Small intestine (tissue), 7 donors: ENCODE measurements at regions not wholly inside any gene's neighbourhood (a gene's known extent, or its start where the extent isn't known, plus 50 kb on each side); places are given as distances from the start of the nearest gene placed in this dataset.
"Not testable (repeated sequence)": the region's sequence is repeated elsewhere in the genome, so short reads cannot be mapped to it uniquely, and the experiment has no call there.

Experiments used
- DNase-seq, 2 donors: peaks; one replicate each; pipeline versions ENCODE4 v3.0.0 to v3.0.0-alpha.2; 2013
- FAIRE-seq: peaks from 2 replicates; lab custom pipeline; 2012; peaks lifted over from hg19 to GRCh38; lab: Jason Lieb, UNC
- H3K27ac ChIP-seq, 3 donors: one replicate each; pipeline ENCODE4 v1.5.1; 2013; ENCODE audit warnings: low read length in 2 of 3, mild to moderate bottlenecking in 2 of 3, control low read depth in 1 of 3, inconsistent platforms in 1 of 3, low read depth in 1 of 3, moderate library complexity in 1 of 3
- H3K27me3 ChIP-seq, 3 donors: one replicate each; pipeline ENCODE4 v1.6.1; 2013; ENCODE audit warnings: low read length in 3 of 3, inconsistent platforms in 1 of 3; ENCODE audit not compliant: control insufficient read depth in 3 of 3, insufficient read depth in 3 of 3
- H3K36me3 ChIP-seq, 3 donors: one replicate each; pipeline ENCODE4 v1.6.1; 2013; ENCODE audit warnings: low read length in 3 of 3, inconsistent platforms in 1 of 3, low read depth in 1 of 3, mild to moderate bottlenecking in 1 of 3, moderate library complexity in 1 of 3; ENCODE audit not compliant: control insufficient read depth in 3 of 3, insufficient read depth in 2 of 3
- H3K4me1 ChIP-seq, 3 donors: one replicate each; pipeline ENCODE4 v1.6.1; 2013; ENCODE audit warnings: low read length in 2 of 3, inconsistent platforms in 1 of 3, low read depth in 1 of 3, mild to moderate bottlenecking in 1 of 3, moderate library complexity in 1 of 3; ENCODE audit not compliant: control insufficient read depth in 3 of 3, insufficient read depth in 2 of 3
- H3K4me3 ChIP-seq, 3 donors: one replicate each; pipeline ENCODE4 v1.5.1; 2013; ENCODE audit warnings: low read length in 3 of 3, control low read depth in 1 of 3, inconsistent platforms in 1 of 3, low read depth in 1 of 3, mild to moderate bottlenecking in 1 of 3, moderate library complexity in 1 of 3
- H3K9me3 ChIP-seq, 2 donors: one replicate each; pipeline ENCODE4 v1.6.1; 2013; ENCODE audit warnings: low read depth in 1 of 2, low read length in 1 of 2; ENCODE audit not compliant: control insufficient read depth in 2 of 2, insufficient read depth in 1 of 2
- WGBS, 3 donors: extraction: QIAGEN DNeasy Blood & Tissue Kit; methylation state at CpG; one replicate each; pipeline ENCODE4 v1.1.7; 2013; 5-methylcytosine and 5-hydroxymethylcytosine counted together
- donor health status: healthy with polysubstance abuse.
- donor health status: control.
- donor health status: control.
- donor health status: Bipolar disorder and iron deficiency.
- donor health status: healthy.

GRCh38 chr21:9838738-9839642 is 682.4 kb upstream of the TPTE start:
- Histone ChIP-seq H3K27me3 (no peaks in the 10 kb centered on the region), H3K27ac (no peak overlapping the region), H3K36me3 (no peaks in the 10 kb centered on the region), H3K9me3 (peaks cover 5 to 8% of the 10 kb centered on the region in 2 donors), H3K4me1 (no peaks in the 10 kb centered on the region), H3K4me3 (no peak overlapping the region)
- FAIRE-seq (no peak), DNase-seq (no peak)
- WGBS, 3 donors = 73 to 84% (median 81%) methylated on average over 47 of the region's 47 CpGs

GRCh38 chr21:9844106-9844505 is 677.3 kb upstream of the TPTE start:
- H3K36me3 ChIP-seq, H3K4me1 ChIP-seq, H3K27me3 ChIP-seq, H3K4me3 ChIP-seq, H3K27ac ChIP-seq, FAIRE-seq, H3K9me3 ChIP-seq, DNase-seq: not testable (repeated sequence)
- 72 to 91% (median 80%) methylated on average over 1 of the region's 1 CpG for WGBS, 3 donors

DNA sequence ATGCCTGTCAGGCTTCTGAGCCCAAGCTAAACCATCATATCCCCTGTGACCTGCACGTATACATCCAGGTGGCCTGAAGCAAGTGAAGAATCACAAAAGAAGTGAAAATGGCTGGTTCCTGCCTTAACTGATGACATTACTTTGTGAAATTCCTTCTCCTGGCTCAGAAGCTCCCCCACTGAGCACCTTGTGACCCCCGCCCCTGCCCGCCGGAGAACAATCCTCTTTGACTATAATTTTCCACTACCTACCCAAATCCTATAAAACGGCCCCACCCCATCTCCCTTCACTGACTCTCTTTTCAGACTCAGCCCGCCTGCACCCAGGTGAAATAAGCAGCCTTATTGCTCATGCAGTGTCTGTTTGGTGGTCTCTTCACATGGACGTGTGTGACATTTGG is 673.9 kb upstream of the TPTE start:
- WGBS, 3 donors = 65 to 73% (median 73%) methylated on average over 6 to 7 of the region's 7 CpGs
- not testable (repeated sequence) for FAIRE-seq, H3K36me3 ChIP-seq, H3K4me3 ChIP-seq, H3K27ac ChIP-seq, DNase-seq, H3K4me1 ChIP-seq, H3K9me3 ChIP-seq, H3K27me3 ChIP-seq

DNA sequence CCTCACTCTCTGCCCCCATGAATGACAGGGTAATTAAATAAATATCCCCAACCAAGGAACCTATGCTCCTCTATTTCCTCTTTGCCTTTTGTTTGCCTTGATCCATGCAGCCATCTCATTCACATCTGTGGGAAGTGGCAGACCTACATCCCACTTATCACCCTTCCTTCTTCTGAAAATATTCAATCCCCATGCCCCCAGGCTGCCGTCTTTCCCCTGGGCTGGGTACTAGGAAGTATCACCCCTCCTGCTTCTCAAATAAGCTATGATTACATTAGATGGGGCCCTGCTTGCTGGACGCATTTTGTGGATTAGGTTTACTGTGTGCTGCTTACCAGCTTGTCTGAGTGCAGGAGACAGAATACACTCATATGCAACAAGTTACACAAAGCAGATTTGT is 670.2 kb upstream of the TPTE start:
- DNase-seq, H3K9me3 ChIP-seq, FAIRE-seq, H3K4me1 ChIP-seq, H3K4me3 ChIP-seq, H3K27ac ChIP-seq, H3K36me3 ChIP-seq, H3K27me3 ChIP-seq: not testable (repeated sequence)
- 42 to 65% (median 56%) methylated on average over 1 to 2 of the region's 2 CpGs for WGBS, 3 donors

DNA sequence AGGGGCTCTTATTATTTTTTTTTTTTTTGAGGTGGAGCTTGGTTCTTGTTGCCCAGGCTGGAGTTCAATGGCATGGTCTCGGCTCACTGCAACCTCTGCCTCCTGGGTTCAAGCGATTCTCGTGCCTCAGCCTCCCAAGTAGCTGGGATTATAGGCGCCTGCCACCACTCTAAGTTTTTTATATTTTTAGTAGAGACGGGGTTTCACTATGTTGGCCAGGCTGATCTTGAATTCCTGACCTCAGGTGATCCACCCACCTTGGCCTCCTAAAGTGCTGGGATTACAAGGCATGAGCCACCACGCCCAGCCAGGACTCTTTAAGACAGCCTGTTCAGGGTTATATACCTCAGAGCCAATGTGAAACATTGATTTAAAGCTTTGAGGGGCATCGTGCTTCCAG is 669.7 kb upstream of the TPTE start:
- FAIRE-seq, H3K27ac ChIP-seq: not testable (repeated sequence)
- WGBS, 3 donors = 53 to 59% (median 55%) methylated on average over 6 of the region's 7 CpGs

DNA sequence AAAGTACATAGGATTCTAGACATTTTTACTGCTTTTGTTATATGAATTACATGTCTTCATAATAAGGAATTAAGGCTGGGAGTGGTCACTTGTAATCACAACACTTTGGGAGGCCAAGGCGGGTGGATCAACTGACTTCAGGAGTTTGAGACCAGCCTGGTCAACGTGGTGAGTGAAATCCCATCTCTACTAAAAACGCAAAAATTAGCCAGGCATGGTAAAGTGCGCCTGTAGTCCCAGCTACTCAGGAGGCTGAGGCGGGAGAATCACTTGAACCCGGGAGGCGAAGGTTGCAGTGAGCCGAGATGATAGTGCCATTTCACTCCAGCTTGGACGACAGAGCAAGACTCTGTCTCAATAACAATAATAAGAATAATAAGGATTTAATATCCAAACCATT is 663.8 kb upstream of the TPTE start:
- H3K36me3 ChIP-seq, H3K27me3 ChIP-seq, FAIRE-seq, DNase-seq, H3K9me3 ChIP-seq, H3K4me3 ChIP-seq, H3K4me1 ChIP-seq, H3K27ac ChIP-seq: not testable (repeated sequence)
- WGBS, 3 donors = 61 to 64% (median 62%) methylated on average over 9 of the region's 9 CpGs

More for the DNA sequence above, 669.7 kb upstream of the TPTE start:
- not testable (repeated sequence) for H3K9me3 ChIP-seq, H3K36me3 ChIP-seq, H3K4me3 ChIP-seq, H3K4me1 ChIP-seq, DNase-seq, H3K27me3 ChIP-seq

GRCh38 chr21:9859865-9860264 is 661.5 kb upstream of the TPTE start:
- not testable (repeated sequence) for FAIRE-seq

DNA sequence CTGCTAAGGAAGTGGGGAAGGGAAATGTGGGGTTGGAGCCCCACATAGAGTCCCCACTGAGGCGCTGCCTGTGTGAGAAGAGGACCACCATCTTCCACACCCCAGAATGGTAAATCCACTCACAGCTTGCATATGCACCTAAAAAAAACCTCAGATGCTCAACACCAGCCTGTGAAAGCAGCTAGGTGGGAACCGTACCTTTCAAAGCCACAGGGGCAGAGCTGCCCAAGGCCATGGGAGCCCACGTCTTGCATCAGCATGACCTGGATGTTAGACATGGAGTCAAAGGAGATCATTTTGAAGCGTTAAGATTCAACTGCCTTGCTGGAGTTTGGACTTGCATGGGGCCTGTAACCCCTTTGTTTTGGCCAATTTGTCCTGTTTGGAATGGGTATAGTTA is 658.9 kb upstream of the TPTE start:
- H3K9me3 ChIP-seq, FAIRE-seq, H3K36me3 ChIP-seq, DNase-seq, H3K27me3 ChIP-seq, H3K4me3 ChIP-seq, H3K27ac ChIP-seq, H3K4me1 ChIP-seq: not testable (repeated sequence)
- WGBS, 3 donors = 50 to 55% (median 54%) methylated on average over 3 to 4 of the region's 4 CpGs

More at GRCh38 chr21:9859865-9860264, 661.5 kb upstream of the TPTE start:
- H3K4me3 ChIP-seq, H3K27ac ChIP-seq, H3K4me1 ChIP-seq, H3K27me3 ChIP-seq, H3K36me3 ChIP-seq, DNase-seq, H3K9me3 ChIP-seq: not testable (repeated sequence)
- 65 to 69% (median 67%) methylated on average over 1 of the region's 1 CpG for WGBS, 3 donors
